OCI-LY1 (cell line): ENCODE measurements at regions not wholly inside any gene's neighbourhood (a gene's known extent, or its start where the extent isn't known, plus 50 kb on each side); places are given as distances from the start of the nearest gene placed in this dataset.

Source experiments
- CTCF ChIP-seq: fragments of 200-600 bp; sonication (generic), shearing (Covaris generic); IDR thresholded peaks from 2 replicates; pipeline ENCODE4 v1.5.1; 2017; ENCODE audit warnings: mild to moderate bottlenecking, antibody characterized with exemption, low read length, moderate library complexity, mixed read lengths
- EZH2 ChIP-seq: fragments of 200-600 bp; sonication (generic), shearing (Covaris generic); IDR thresholded peaks from 2 replicates; pipeline ENCODE4 v1.8.0; 2017; ENCODE audit warnings: borderline replicate concordance, mixed run types, mild to moderate bottlenecking, antibody characterized with exemption, low read length, moderate library complexity, mixed read lengths

GRCh38 chr21:35154788-35155187 is 105.7 kb upstream of the RUNX1 start:
- TF ChIP-seq CTCF (no peak), EZH2 (no peak)
